Coronary artery (tissue), 2 donors: ENCODE measurements at regions not wholly inside any gene's neighbourhood (a gene's known extent, or its start where the extent isn't known, plus 50 kb on each side); places are given as distances from the start of the nearest gene placed in this dataset.
"Not testable (repeated sequence)": the region's sequence is repeated elsewhere in the genome, so short reads cannot be mapped to it uniquely, and the experiment has no call there.

Source experiments
- DNase-seq: peaks from one replicate; pipeline ENCODE4 v3.0.0-alpha.2; 2017; ENCODE audit warnings: low spot score
- H3K27ac ChIP-seq, 2 donors: fragments of 200-600 bp; sonication (generic); one replicate each; pipeline ENCODE4 v1.5.1; 2016 to 2019
- H3K4me3 ChIP-seq: fragments of 200-600 bp; sonication (generic); 2 replicates; pipeline ENCODE4 v1.5.1; 2016; ENCODE audit warnings: mild to moderate bottlenecking, moderate library complexity
- TF ChIP-seq, protein P1 (sequence below): fragments of 200-600 bp; sonication (generic); IDR thresholded peaks from one replicate; pipeline ENCODE4 v1.5.1; 2019; ENCODE audit warnings: antibody characterized with exemption

DNA sequence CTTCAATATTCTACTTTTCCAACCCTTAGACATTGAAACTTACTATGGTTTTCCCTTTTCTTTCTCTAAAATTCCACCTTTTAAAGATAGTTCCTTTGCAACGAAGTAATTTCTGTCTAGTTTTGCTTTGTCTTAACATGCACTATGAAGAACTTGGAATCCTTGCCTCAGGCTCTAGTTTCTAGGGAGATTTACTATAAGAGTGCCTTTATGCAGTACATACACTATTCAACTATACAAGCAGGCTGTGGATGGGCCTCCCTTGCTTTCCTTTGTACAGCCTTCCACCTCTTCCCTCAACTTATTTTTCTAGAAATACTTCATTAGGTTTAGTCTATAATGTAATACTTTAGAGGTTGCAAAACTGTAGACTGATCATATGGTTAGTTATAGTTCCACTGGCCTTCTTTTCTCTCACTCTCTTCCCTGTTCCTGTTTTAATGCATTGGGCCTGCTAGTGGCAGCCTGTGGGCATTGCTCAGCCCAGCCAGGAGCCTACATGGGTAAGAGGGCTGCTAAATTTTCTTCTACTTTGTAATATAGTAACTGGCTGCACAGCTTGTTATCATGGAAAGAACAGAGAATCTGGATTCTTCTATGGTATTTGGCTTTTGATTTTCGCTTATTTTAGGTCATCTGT lies 100.2 kb downstream of the C11orf87 start:
- no peak overlapping the region for H3K4me3 ChIP-seq
- H3K27ac ChIP-seq: no peak overlapping the region
- TF ChIP-seq, protein P1, sequence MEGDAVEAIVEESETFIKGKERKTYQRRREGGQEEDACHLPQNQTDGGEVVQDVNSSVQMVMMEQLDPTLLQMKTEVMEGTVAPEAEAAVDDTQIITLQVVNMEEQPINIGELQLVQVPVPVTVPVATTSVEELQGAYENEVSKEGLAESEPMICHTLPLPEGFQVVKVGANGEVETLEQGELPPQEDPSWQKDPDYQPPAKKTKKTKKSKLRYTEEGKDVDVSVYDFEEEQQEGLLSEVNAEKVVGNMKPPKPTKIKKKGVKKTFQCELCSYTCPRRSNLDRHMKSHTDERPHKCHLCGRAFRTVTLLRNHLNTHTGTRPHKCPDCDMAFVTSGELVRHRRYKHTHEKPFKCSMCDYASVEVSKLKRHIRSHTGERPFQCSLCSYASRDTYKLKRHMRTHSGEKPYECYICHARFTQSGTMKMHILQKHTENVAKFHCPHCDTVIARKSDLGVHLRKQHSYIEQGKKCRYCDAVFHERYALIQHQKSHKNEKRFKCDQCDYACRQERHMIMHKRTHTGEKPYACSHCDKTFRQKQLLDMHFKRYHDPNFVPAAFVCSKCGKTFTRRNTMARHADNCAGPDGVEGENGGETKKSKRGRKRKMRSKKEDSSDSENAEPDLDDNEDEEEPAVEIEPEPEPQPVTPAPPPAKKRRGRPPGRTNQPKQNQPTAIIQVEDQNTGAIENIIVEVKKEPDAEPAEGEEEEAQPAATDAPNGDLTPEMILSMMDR: no peak
- DNase-seq: no peak

DNA sequence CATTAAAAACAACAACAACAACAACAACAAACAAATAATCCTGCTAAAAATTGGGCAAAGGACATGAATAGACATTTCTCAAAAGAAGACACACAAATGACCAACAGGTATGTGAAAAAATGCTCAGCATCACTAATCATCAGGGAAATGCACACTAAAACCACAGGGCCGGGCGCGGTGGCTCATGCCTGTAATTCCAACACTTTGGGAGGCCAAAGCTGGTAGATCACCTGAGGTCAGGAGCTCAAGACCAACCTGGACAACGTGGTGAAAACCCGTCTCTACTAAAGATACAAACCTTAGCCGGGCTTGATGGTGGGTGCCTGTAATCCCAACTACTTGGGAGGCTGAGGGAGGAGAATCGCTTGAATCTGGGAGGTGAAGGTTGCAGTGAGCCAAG lies 103.6 kb downstream of the C11orf87 start:
- H3K4me3 ChIP-seq, H3K27ac ChIP-seq, DNase-seq: not testable (repeated sequence)

DNA sequence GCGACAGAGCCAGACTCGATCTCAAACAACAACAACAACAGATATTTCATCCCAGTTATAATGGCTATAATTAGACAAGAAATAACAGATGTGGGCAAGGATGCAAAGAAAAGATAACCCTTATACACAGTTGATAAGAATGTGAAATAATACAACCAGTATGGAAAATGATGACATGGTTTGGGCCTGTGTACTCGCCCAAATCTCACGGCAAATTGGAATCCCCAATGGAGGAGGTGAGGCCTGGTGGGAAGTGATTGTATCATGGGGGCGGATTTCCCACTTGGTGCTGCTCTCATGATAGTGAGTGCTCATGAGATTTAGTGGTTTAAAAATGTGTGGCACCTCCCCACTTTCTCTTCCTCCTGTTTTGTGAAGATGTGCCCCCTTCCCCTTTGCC lies 104.1 kb downstream of the C11orf87 start:
- no peak overlapping the region for H3K27ac ChIP-seq
- no peak overlapping the region for H3K4me3 ChIP-seq
- TF ChIP-seq, protein P1: no peak
- DNase-seq: no peak

DNA sequence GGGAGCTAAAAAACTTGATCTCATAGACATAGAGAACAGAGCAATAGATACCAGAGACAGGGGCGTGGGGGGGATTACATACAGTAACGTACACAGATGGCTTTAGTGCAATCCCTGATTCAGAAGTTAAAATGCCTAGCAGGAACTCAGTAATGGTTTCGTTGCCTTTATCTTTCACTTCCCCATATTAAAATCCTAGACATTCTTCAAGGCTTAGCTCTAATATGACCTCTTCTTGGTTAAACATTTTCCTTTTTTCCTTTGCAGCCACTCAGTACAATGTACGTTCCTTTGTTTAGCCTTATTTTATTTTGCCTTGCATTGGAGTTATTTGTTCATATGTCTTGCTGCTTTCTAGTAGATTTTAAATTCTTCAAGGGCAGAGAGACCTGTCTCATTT lies 104.9 kb downstream of the C11orf87 start:
- DNase-seq: no peak
- TF ChIP-seq, protein P1: no peak
- no peak overlapping the region for H3K4me3 ChIP-seq
- no peak overlapping the region for H3K27ac ChIP-seq

DNA sequence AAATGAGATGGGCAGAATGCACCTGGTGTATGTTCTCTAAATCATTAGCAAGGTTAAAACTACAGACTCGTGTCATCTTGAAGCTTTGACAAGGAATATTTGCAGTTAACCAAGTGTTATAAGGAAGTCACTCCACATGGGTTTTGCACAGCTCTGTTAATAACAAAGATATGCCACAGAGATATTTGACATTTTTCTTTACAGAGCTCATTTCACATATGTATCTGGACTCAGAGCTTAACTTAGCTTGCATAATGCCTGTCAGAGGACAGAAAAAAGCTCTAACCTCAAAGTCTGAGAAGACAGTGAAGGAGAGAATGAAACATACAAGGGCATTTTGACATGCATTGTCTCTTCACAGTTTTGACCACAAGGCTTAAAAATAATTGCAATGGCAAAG lies 105.5 kb downstream of the C11orf87 start:
- no peak for DNase-seq
- Histone ChIP-seq H3K27ac (no peak overlapping the region), H3K4me3 (no peak overlapping the region)
- TF ChIP-seq, protein P1: no peak

DNA sequence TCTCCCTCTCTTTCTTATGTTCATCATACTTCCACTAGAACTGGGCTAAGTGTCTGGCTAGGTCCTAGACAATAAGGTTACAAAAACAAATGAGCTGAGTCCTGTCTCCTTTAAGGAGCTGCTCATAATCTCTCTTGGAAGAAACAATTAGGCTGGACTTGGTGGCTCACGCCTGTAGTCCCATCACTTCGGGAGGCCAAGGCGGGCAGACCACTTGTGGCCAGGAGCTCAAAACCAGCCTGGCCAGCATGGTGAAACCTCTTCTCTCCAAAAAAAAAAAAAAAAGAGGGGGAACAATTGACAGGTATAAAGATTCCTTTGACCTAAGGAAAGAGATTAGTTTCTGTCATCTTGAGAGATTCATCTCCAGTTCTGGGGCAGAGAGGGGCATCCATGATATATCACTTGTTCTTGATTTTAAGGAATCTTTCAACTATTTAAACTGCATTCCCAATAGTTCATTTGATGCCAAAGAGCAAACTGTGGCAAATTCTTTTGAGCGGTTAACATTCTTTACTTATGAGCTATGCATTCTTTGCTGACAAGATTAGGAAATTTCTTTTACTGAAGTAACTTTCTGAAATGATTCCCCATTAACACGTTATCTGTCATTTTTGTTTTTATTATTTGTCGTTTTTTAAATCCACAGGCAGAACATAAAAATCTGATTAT lies 125.5 kb downstream of the C11orf87 start:
- no peak for DNase-seq
- Histone ChIP-seq H3K4me3 (no peak overlapping the region), H3K27ac (no peak overlapping the region)
- TF ChIP-seq, protein P1: no peak

DNA sequence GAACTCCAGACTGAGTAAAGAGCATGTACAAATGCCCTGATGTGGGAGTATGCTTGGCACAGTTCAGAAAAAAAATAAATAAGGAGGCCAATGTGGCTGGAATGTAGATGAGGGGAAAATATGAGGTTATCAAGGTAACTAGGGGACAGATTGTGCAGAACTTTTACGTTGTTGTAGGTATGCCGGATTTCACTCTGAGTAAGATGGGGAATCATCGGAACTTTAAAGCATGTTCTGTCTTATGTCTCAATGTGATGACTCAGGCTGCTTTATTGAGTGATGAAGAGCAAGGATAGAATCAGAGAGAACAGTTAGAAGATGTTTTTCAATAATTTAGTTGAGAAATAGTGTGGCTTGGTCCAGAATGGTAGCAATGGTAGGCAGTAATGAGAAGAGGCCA lies 130.4 kb downstream of the C11orf87 start:
- no peak for DNase-seq
- TF ChIP-seq, protein P1: no peak
- Histone ChIP-seq H3K4me3 (no peak overlapping the region), H3K27ac (no peak overlapping the region)
